ENCODE measurements at regions not wholly inside any gene's neighbourhood (a gene's known extent, or its start where the extent isn't known, plus 50 kb on each side); places are given as distances from the start of the nearest gene placed in this dataset.

GRCh38 chr1:230555814-230556213 lies 86.5 kb upstream of the COG2 start:
- no TSS peak for BruUV-seq (replicated peaks)
- H2BK5ac ChIP-seq (ENCODE audit: low read depth, low read length, poor library complexity, severe bottlenecking) = no peak overlapping the region
- H3K27ac ChIP-seq (ENCODE audit: insufficient read depth, low read length) = no peak overlapping the region
- H3K4me3 ChIP-seq (ENCODE audit: insufficient read depth, low read depth, low read length) = no peak overlapping the region
- H3K56ac ChIP-seq (ENCODE audit: extremely low read depth, insufficient read depth, low read length) = no peak overlapping the region
- WGBS, 2 experiments (ENCODE audit: extremely low coverage in 2 of 2, insufficient read length in 1 of 2) = no CpG with 5 or more reads among the region's 1 CpG
- H3K36me3 ChIP-seq (ENCODE audit: control insufficient read depth, insufficient read depth, low read length) = no peaks in the 10 kb centered on the region
- H2BK20ac ChIP-seq (ENCODE audit: low read depth, low read length) = no peak overlapping the region
- H4K91ac ChIP-seq (ENCODE audit: insufficient read depth, low read depth, low read length) = no peak overlapping the region
- H2BK15ac ChIP-seq (ENCODE audit: low read depth, low read length) = no peak overlapping the region
- H3K4me1 ChIP-seq (ENCODE audit: control insufficient read depth, insufficient read depth, low read length) = no peaks in the 10 kb centered on the region
- POLR2A ChIA-PET (ENCODE audit: unreplicated experiment) = no interaction called here
- H3K4me2 ChIP-seq (ENCODE audit: low read depth, low read length) = no peak overlapping the region
- H2AK5ac ChIP-seq (ENCODE audit: low read depth, low read length) = no peak overlapping the region
- no peak overlapping the region for H2AFZ ChIP-seq (replicated peaks; ENCODE audit: low read length, poor library complexity)
- no peak overlapping the region for H3K23ac ChIP-seq (ENCODE audit: low read depth, low read length)
- no peak overlapping the region for H3K9ac ChIP-seq (ENCODE audit: low read depth, low read length)
- H3K27me3 ChIP-seq (ENCODE audit: control insufficient read depth, insufficient read depth, low read length) = no peaks in the 10 kb centered on the region
- no peak overlapping the region for H2BK120ac ChIP-seq (ENCODE audit: low read depth, low read length)
- no peak overlapping the region for H4K5ac ChIP-seq (ENCODE audit: low read depth, low read length)
- H4K20me1 ChIP-seq (ENCODE audit: insufficient read depth, low read length) = no peaks in the 10 kb centered on the region
- H4K8ac ChIP-seq (ENCODE audit: low read depth in 2 of 2, low read length in 2 of 2) = no peak overlapping the region
- H3K79me1 ChIP-seq (ENCODE audit: low read depth in 1 of 2, low read length in 2 of 2) = no peaks in the 10 kb centered on the region
- no peak for DNase-seq
- H3K4ac ChIP-seq (ENCODE audit: low read depth, low read length) = no peak overlapping the region
- no peak overlapping the region for H3K14ac ChIP-seq (replicated peaks; ENCODE audit: low read depth, low read length)
- dilution Hi-C loops (cut with HindIII; ENCODE audit: low sequenced_read_pairs, unreplicated experiment) = no loop called here
- intact Hi-C loops (cut with micrococcal nuclease) = no loop called here
- ATAC-seq (ENCODE audit: low read depth) = no peak
- no peak overlapping the region for H2AK9ac ChIP-seq (replicated peaks; ENCODE audit: low read depth, low read length, poor library complexity)
- in situ Hi-C loops (cut with MboI; ENCODE audit: low sequenced_read_pairs) = no loop called here
- no peak for TF ChIP-seq BHLHE40 (IDR thresholded peaks at IDR 0.05; ENCODE audit: low read depth, low read length)
- no peak for TF ChIP-seq NFE2L2 (IDR thresholded peaks at IDR 0.05; ENCODE audit: low read depth, low read length)
- TF ChIP-seq RAD21 (IDR thresholded peaks at IDR 0.05; ENCODE audit: low read length) = no peak
- no peak for TF ChIP-seq FOS (IDR thresholded peaks at IDR 0.05; ENCODE audit: low read depth, low read length)
- no peak for TF ChIP-seq SMC3 (IDR thresholded peaks at IDR 0.05; ENCODE audit: low read depth, low read length)
- TF ChIP-seq, protein P1, sequence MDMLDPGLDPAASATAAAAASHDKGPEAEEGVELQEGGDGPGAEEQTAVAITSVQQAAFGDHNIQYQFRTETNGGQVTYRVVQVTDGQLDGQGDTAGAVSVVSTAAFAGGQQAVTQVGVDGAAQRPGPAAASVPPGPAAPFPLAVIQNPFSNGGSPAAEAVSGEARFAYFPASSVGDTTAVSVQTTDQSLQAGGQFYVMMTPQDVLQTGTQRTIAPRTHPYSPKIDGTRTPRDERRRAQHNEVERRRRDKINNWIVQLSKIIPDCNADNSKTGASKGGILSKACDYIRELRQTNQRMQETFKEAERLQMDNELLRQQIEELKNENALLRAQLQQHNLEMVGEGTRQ (IDR thresholded peaks at IDR 0.05; ENCODE audit: low read depth, low read length) = no peak
- no peak for TF ChIP-seq MAFK (IDR thresholded peaks at IDR 0.05; ENCODE audit: low read depth, low read length)
- no peak for TF ChIP-seq CHD1 (IDR thresholded peaks at IDR 0.05; ENCODE audit: low read depth, low read length)
- TF ChIP-seq MAZ (IDR thresholded peaks at IDR 0.05; ENCODE audit: borderline replicate concordance, low read depth, low read length) = no peak
- no peak for TF ChIP-seq ELK1 (IDR thresholded peaks at IDR 0.05; ENCODE audit: borderline replicate concordance, low read depth, low read length)
- TF ChIP-seq CEBPB (IDR thresholded peaks at IDR 0.05; ENCODE audit: low read depth, low read length) = no peak
- no peak for TF ChIP-seq RCOR1 (IDR thresholded peaks at IDR 0.05; ENCODE audit: insufficient replicate concordance, low read length)
- TF ChIP-seq, protein P2, sequence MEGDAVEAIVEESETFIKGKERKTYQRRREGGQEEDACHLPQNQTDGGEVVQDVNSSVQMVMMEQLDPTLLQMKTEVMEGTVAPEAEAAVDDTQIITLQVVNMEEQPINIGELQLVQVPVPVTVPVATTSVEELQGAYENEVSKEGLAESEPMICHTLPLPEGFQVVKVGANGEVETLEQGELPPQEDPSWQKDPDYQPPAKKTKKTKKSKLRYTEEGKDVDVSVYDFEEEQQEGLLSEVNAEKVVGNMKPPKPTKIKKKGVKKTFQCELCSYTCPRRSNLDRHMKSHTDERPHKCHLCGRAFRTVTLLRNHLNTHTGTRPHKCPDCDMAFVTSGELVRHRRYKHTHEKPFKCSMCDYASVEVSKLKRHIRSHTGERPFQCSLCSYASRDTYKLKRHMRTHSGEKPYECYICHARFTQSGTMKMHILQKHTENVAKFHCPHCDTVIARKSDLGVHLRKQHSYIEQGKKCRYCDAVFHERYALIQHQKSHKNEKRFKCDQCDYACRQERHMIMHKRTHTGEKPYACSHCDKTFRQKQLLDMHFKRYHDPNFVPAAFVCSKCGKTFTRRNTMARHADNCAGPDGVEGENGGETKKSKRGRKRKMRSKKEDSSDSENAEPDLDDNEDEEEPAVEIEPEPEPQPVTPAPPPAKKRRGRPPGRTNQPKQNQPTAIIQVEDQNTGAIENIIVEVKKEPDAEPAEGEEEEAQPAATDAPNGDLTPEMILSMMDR (conservative IDR thresholded peaks at IDR 0.05; ENCODE audit: low read depth, low read length) = no peak
- no peak for TF ChIP-seq MXI1 (IDR thresholded peaks at IDR 0.05; ENCODE audit: borderline replicate concordance, low read depth, low read length)
- TF ChIP-seq RFX5 (IDR thresholded peaks at IDR 0.05; ENCODE audit: low read depth, low read length) = no peak
- no peak for TF ChIP-seq POLR2A (IDR thresholded peaks at IDR 0.05; ENCODE audit: low read depth, low read length)
- H3K9me3 ChIP-seq (ENCODE audit: control insufficient read depth, insufficient read depth, low read length) = no peaks in the 10 kb centered on the region
- H3K18ac ChIP-seq (ENCODE audit: low read depth, low read length) = no peak overlapping the region
- CTCF ChIA-PET = no interaction called here
- no peaks in the 10 kb centered on the region for H3K9me1 ChIP-seq (ENCODE audit: insufficient read depth, low read length)
